ENCODE measurements at regions not wholly inside any gene's neighbourhood (a gene's known extent, or its start where the extent isn't known, plus 50 kb on each side); places are given as distances from the start of the nearest gene placed in this dataset.

DNA sequence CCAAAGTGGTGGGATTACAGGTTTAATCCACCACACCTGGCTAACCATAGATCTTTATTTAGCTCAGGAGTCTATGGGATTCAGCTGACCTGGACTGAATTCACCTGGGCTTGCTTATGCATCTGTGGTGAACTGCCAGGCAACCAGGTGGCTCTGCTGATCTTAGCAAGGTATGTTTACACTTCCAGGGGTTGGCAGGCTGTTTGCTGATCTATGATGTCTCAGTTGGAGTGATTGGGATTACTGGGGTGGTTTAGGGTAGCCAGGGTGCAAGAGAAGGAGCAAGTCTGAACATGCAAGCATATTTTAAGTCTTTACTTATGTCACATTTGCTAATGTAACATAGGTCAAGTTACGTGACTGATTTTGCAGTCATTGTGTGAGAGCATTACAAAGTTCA lies 63.6 kb upstream of the JAK2 start:
- Histone ChIP-seq H3K79me2 (ENCODE audit: control insufficient read depth, insufficient read depth, low read length) (no peaks in the 10 kb centered on the region), H3K36me3 (ENCODE audit: control insufficient read depth, insufficient read depth, low read length) (no peaks in the 10 kb centered on the region)

DNA sequence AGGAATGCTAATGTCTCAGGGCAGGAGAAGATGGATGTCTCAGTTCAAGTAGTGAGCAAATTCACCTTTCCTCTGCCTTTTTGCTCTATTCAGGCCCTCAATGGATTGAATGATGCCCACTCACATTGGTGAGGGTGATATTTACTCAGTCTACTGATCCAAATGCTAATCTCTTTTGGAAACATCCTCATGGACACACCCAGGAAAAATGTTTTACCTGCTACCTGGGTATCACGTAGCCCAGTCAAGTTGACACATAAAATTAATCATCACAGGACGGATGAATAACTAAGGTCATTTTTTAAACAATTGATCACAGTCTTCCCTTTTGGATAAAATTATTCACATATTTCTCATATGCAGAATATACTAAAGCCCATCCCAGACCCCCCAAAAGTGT lies 63.0 kb upstream of the JAK2 start:
- DNase-seq (ENCODE audit: low read depth in 2 of 2) = no peak
- H3K9ac ChIP-seq (ENCODE audit: insufficient read depth, low read length) = no peak overlapping the region

More for the DNA sequence above, 63.6 kb upstream of the JAK2 start:
- Histone ChIP-seq H3K4me2 (ENCODE audit: extremely low read depth, insufficient read depth, low read length) (no peak overlapping the region), H3K9ac (ENCODE audit: insufficient read depth, low read length) (no peak overlapping the region), H2AFZ (ENCODE audit: low read length) (no peak overlapping the region), H3K4me1 (ENCODE audit: control insufficient read depth, extremely low read depth, insufficient read depth, low read length) (no peaks in the 10 kb centered on the region), H3K27me3 (ENCODE audit: control insufficient read depth, insufficient read depth, low read length) (no peaks in the 10 kb centered on the region), H3K27ac (ENCODE audit: insufficient read depth, low read length) (no peak overlapping the region), H3K4me3 (replicated peaks in 1 of 4; ENCODE audit: control extremely low read depth in 1 of 4, insufficient read depth in 1 of 4, low read depth in 3 of 4, low read length in 4 of 4) (no peak overlapping the region), H4K20me1 (ENCODE audit: control insufficient read depth, extremely low read depth, insufficient read depth, low read length) (no peaks in the 10 kb centered on the region), H3K9me3 (ENCODE audit: control insufficient read depth, insufficient read depth, low read depth, low read length) (no peaks in the 10 kb centered on the region)
- DNase-seq (ENCODE audit: low read depth in 2 of 2) = no peak
- TF ChIP-seq EZH2 (IDR thresholded peaks at IDR 0.05; ENCODE audit: low read length, missing control alignments) = no peak
- TF ChIP-seq, protein P1, sequence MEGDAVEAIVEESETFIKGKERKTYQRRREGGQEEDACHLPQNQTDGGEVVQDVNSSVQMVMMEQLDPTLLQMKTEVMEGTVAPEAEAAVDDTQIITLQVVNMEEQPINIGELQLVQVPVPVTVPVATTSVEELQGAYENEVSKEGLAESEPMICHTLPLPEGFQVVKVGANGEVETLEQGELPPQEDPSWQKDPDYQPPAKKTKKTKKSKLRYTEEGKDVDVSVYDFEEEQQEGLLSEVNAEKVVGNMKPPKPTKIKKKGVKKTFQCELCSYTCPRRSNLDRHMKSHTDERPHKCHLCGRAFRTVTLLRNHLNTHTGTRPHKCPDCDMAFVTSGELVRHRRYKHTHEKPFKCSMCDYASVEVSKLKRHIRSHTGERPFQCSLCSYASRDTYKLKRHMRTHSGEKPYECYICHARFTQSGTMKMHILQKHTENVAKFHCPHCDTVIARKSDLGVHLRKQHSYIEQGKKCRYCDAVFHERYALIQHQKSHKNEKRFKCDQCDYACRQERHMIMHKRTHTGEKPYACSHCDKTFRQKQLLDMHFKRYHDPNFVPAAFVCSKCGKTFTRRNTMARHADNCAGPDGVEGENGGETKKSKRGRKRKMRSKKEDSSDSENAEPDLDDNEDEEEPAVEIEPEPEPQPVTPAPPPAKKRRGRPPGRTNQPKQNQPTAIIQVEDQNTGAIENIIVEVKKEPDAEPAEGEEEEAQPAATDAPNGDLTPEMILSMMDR (conservative IDR thresholded peaks at IDR 0.05 in 1 of 2, IDR thresholded peaks at IDR 0.05 in 1 of 2; ENCODE audit: low read depth in 1 of 2, low read length in 2 of 2) = no peak

DNA sequence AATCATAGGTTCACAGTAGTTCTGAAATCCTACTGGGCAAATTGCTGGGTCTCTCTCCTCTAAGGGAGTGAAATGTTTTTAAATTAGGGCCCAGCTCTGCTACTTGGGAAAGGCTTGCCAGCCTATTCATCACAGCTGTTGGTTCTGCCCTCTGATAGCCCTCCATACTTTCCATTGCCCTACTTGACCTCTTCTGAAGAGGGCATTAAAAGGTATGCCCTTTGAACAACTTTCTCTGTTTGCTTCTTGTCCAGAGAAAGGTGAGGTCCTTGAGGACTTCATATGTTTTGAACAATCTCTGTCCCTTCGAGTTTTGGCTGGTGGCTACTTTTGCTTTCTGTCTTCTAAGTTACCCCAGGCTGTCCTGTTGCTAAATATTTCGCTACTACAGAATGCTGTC lies 62.3 kb upstream of the JAK2 start:
- Histone ChIP-seq H3K9me3 (ENCODE audit: control insufficient read depth, insufficient read depth, low read depth, low read length) (no peaks in the 10 kb centered on the region), H2AFZ (ENCODE audit: low read length) (no peak overlapping the region), H3K4me3 (replicated peaks in 1 of 4; ENCODE audit: control extremely low read depth in 1 of 4, insufficient read depth in 1 of 4, low read depth in 3 of 4, low read length in 4 of 4) (no peak overlapping the region), H3K4me1 (ENCODE audit: control insufficient read depth, extremely low read depth, insufficient read depth, low read length) (no peaks in the 10 kb centered on the region), H3K27me3 (ENCODE audit: control insufficient read depth, insufficient read depth, low read length) (no peaks in the 10 kb centered on the region), H3K36me3 (ENCODE audit: control insufficient read depth, insufficient read depth, low read length) (no peaks in the 10 kb centered on the region), H3K27ac (ENCODE audit: insufficient read depth, low read length) (no peak overlapping the region), H3K9ac (ENCODE audit: insufficient read depth, low read length) (no peak overlapping the region), H3K4me2 (ENCODE audit: extremely low read depth, insufficient read depth, low read length) (no peak overlapping the region), H3K79me2 (ENCODE audit: control insufficient read depth, insufficient read depth, low read length) (no peaks in the 10 kb centered on the region), H4K20me1 (ENCODE audit: control insufficient read depth, extremely low read depth, insufficient read depth, low read length) (no peaks in the 10 kb centered on the region)
- DNase-seq (ENCODE audit: low read depth in 2 of 2) = no peak
- TF ChIP-seq, protein P1 (conservative IDR thresholded peaks at IDR 0.05 in 1 of 2, IDR thresholded peaks at IDR 0.05 in 1 of 2; ENCODE audit: low read depth in 1 of 2, low read length in 2 of 2) = no peak
- TF ChIP-seq EZH2 (IDR thresholded peaks at IDR 0.05; ENCODE audit: low read length, missing control alignments) = no peak

More for the DNA sequence above, 63.0 kb upstream of the JAK2 start:
- TF ChIP-seq EZH2 (IDR thresholded peaks at IDR 0.05; ENCODE audit: low read length, missing control alignments) = no peak
- TF ChIP-seq, protein P1 (conservative IDR thresholded peaks at IDR 0.05 in 1 of 2, IDR thresholded peaks at IDR 0.05 in 1 of 2; ENCODE audit: low read depth in 1 of 2, low read length in 2 of 2) = no peak
- Histone ChIP-seq H3K9me3 (ENCODE audit: control insufficient read depth, insufficient read depth, low read depth, low read length) (no peaks in the 10 kb centered on the region), H3K27me3 (ENCODE audit: control insufficient read depth, insufficient read depth, low read length) (no peaks in the 10 kb centered on the region), H2AFZ (ENCODE audit: low read length) (no peak overlapping the region), H3K4me1 (ENCODE audit: control insufficient read depth, extremely low read depth, insufficient read depth, low read length) (no peaks in the 10 kb centered on the region), H3K79me2 (ENCODE audit: control insufficient read depth, insufficient read depth, low read length) (no peaks in the 10 kb centered on the region), H3K36me3 (ENCODE audit: control insufficient read depth, insufficient read depth, low read length) (no peaks in the 10 kb centered on the region), H3K4me2 (ENCODE audit: extremely low read depth, insufficient read depth, low read length) (no peak overlapping the region), H4K20me1 (ENCODE audit: control insufficient read depth, extremely low read depth, insufficient read depth, low read length) (no peaks in the 10 kb centered on the region), H3K27ac (ENCODE audit: insufficient read depth, low read length) (no peak overlapping the region), H3K4me3 (replicated peaks in 1 of 4; ENCODE audit: control extremely low read depth in 1 of 4, insufficient read depth in 1 of 4, low read depth in 3 of 4, low read length in 4 of 4) (no peak overlapping the region)
